Ishikawa (cell line): ENCODE measurements at regions not wholly inside any gene's neighbourhood (a gene's known extent, or its start where the extent isn't known, plus 50 kb on each side); places are given as distances from the start of the nearest gene placed in this dataset.

Experiments used
- CEBPB ChIP-seq: IDR thresholded peaks from 2 replicates; pipeline ENCODE4 v1.6.1; 2012
- CREB1 ChIP-seq: IDR thresholded peaks from 2 replicates; pipeline ENCODE4 v1.6.1; 2012; ENCODE audit warnings: low read depth
- EGR1 ChIP-seq: IDR thresholded peaks from 2 replicates; pipeline ENCODE4 v1.6.1; 2012
- EP300 ChIP-seq: IDR thresholded peaks from 2 replicates; pipeline ENCODE4 v1.6.1; 2012; ENCODE audit warnings: borderline replicate concordance
- FOXM1 ChIP-seq: IDR thresholded peaks from 2 replicates; pipeline ENCODE4 v1.6.1; 2012; ENCODE audit warnings: low read depth, borderline replicate concordance
- MAX ChIP-seq: IDR thresholded peaks from 2 replicates; pipeline ENCODE4 v1.6.1; 2012
- NFIC ChIP-seq: IDR thresholded peaks from 2 replicates; pipeline ENCODE4 v1.6.1; 2012
- RAD21 ChIP-seq: IDR thresholded peaks from 2 replicates; pipeline ENCODE4 v1.6.1; 2012; ENCODE audit warnings: low read depth
- REST ChIP-seq: IDR thresholded peaks from 2 replicates; pipeline ENCODE4 v1.6.1; 2012; ENCODE audit warnings: low read depth, mild to moderate bottlenecking
- TAF1 ChIP-seq: IDR thresholded peaks from 2 replicates; pipeline ENCODE4 v1.6.1; 2012; ENCODE audit warnings: low read depth, mild to moderate bottlenecking
- TCF12 ChIP-seq: IDR thresholded peaks from 2 replicates; pipeline ENCODE4 v1.6.1; 2012; ENCODE audit warnings: low read depth
- TEAD4 ChIP-seq: IDR thresholded peaks from 2 replicates; pipeline ENCODE4 v1.6.1; 2012
- USF1 ChIP-seq: IDR thresholded peaks from 2 replicates; pipeline ENCODE4 v1.6.1; 2012
- YY1 ChIP-seq: IDR thresholded peaks from 2 replicates; pipeline ENCODE4 v1.6.1; 2012; ENCODE audit warnings: low read depth
- ZBTB7A ChIP-seq: IDR thresholded peaks from 2 replicates; pipeline ENCODE4 v1.6.1; 2012; ENCODE audit warnings: low read depth

GRCh38 chr3:41024031-41024836 lies 175.1 kb upstream of the CTNNB1 start:
- TF ChIP-seq TCF12 (no peak), CEBPB (no peak), MAX (no peak), REST (no peak), RAD21 (no peak), TEAD4 (no peak), ZBTB7A (no peak), USF1 (no peak), TAF1 (no peak), CREB1 (no peak), EGR1 (no peak), NFIC (no peak), EP300 (no peak), FOXM1 (no peak)

- TF ChIP-seq TCF12 (no peak), MAX (no peak), FOXM1 (no peak), NFIC (no peak), CREB1 (no peak), RAD21 (no peak), TEAD4 (no peak), YY1 (no peak), EGR1 (no peak), TAF1 (no peak), CEBPB (no peak)
Observed at GRCh38 chr3:41026394-41027177, 172.7 kb upstream of the CTNNB1 start.

- TF ChIP-seq YY1: no peak
- TF ChIP-seq RAD21: no peak
- no peak for TF ChIP-seq CREB1
- TF ChIP-seq TAF1: no peak
- no peak for TF ChIP-seq CEBPB
- TF ChIP-seq NFIC: no peak
- no peak for TF ChIP-seq TCF12
- TF ChIP-seq ZBTB7A: no peak
- TF ChIP-seq TEAD4: no peak
Observed at GRCh38 chr3:41029356-41029755, 169.9 kb upstream of the CTNNB1 start.

GRCh38 chr3:41030220-41030619 lies 169.1 kb upstream of the CTNNB1 start:
- TF ChIP-seq EGR1 (no peak), RAD21 (no peak)

GRCh38 chr3:41031401-41031800 lies 167.9 kb upstream of the CTNNB1 start:
- TF ChIP-seq TAF1: no peak
- TF ChIP-seq YY1: no peak
- no peak for TF ChIP-seq MAX
- no peak for TF ChIP-seq EP300
- TF ChIP-seq USF1: no peak
- no peak for TF ChIP-seq CEBPB
- no peak for TF ChIP-seq FOXM1
- TF ChIP-seq EGR1: no peak
- no peak for TF ChIP-seq TCF12
- TF ChIP-seq TEAD4: no peak
- no peak for TF ChIP-seq REST
